Mesothelial cell of epicardium (in vitro differentiated cells): ENCODE measurements at regions not wholly inside any gene's neighbourhood (a gene's known extent, or its start where the extent isn't known, plus 50 kb on each side); places are given as distances from the start of the nearest gene placed in this dataset.

Experiments used
- DNase-seq, 2 experiments: peaks; one replicate each; pipeline ENCODE4 v3.0.0; 2021; ENCODE audit warnings: low spot score in 2 of 2; ENCODE audit not compliant: unreplicated experiment in 2 of 2
- H3K27ac Mint-ChIP-seq: 2 replicates; pipeline ENCODE4 v1.8.0; 2021; ENCODE audit warnings: mixed read lengths
- H3K27me3 Mint-ChIP-seq: 2 replicates; pipeline ENCODE4 v1.8.0; 2021; ENCODE audit warnings: low read depth, mixed read lengths
- H3K36me3 Mint-ChIP-seq: 2 replicates; pipeline ENCODE4 v1.8.0; 2021; ENCODE audit warnings: mixed read lengths
- H3K4me1 Mint-ChIP-seq: 2 replicates; pipeline ENCODE4 v1.8.0; 2021; ENCODE audit warnings: mixed read lengths
- H3K4me3 Mint-ChIP-seq: 2 replicates; pipeline ENCODE4 v1.8.0; 2021; ENCODE audit warnings: mild to moderate bottlenecking, moderate library complexity, mixed read lengths
- H3K9me3 Mint-ChIP-seq: 2 replicates; pipeline ENCODE4 v1.8.0; 2021; ENCODE audit warnings: mixed read lengths
- TF ChIP-seq, protein P1 (sequence below): fragments of 200-600 bp; sonication (generic); IDR thresholded peaks from one replicate; pipeline ENCODE4 v1.5.0; 2021; ENCODE audit warnings: antibody characterized with exemption; ENCODE audit not compliant: unreplicated experiment

DNA sequence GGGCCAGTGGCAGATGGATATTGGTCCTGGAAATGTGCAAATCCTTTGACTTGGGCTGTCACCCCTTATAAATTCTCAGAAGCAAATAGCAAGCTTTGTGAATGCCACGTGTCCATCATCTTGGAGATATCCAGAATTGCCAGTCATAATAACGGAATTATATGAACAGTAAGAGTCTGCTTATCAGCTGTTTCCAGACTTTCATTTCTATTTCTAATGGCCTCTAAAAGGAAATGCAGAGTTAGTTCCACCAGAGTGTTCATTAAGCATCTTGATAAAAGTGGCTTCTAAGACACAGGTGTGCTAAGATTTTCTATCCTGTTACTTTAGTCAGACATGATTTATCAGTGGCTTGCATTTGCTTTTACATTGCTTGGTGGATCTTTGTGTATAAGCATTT, 87.4 kb downstream of the RAMP3 start:
- Mint-ChIP-seq H3K27ac (no peak overlapping the region), H3K4me1 (no peaks in the 10 kb centered on the region), H3K27me3 (peaks cover 59% of the 10 kb centered on the region), H3K9me3 (peaks cover 8% of the 10 kb centered on the region), H3K36me3 (no peaks in the 10 kb centered on the region), H3K4me3 (no peak overlapping the region)
- DNase-seq, result no peak
- TF ChIP-seq, protein P1, sequence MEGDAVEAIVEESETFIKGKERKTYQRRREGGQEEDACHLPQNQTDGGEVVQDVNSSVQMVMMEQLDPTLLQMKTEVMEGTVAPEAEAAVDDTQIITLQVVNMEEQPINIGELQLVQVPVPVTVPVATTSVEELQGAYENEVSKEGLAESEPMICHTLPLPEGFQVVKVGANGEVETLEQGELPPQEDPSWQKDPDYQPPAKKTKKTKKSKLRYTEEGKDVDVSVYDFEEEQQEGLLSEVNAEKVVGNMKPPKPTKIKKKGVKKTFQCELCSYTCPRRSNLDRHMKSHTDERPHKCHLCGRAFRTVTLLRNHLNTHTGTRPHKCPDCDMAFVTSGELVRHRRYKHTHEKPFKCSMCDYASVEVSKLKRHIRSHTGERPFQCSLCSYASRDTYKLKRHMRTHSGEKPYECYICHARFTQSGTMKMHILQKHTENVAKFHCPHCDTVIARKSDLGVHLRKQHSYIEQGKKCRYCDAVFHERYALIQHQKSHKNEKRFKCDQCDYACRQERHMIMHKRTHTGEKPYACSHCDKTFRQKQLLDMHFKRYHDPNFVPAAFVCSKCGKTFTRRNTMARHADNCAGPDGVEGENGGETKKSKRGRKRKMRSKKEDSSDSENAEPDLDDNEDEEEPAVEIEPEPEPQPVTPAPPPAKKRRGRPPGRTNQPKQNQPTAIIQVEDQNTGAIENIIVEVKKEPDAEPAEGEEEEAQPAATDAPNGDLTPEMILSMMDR, result no peak

- Mint-ChIP-seq H3K36me3 (no peaks in the 10 kb centered on the region), H3K4me1 (no peaks in the 10 kb centered on the region), H3K27ac (no peak overlapping the region), H3K27me3 (peaks cover 54% of the 10 kb centered on the region), H3K4me3 (no peak overlapping the region), H3K9me3 (peaks cover 8% of the 10 kb centered on the region)
- TF ChIP-seq, protein P1, result no peak
- no peak for DNase-seq
Measured at GRCh38 chr7:45246339-45246738, 88.7 kb downstream of the RAMP3 start.

DNA sequence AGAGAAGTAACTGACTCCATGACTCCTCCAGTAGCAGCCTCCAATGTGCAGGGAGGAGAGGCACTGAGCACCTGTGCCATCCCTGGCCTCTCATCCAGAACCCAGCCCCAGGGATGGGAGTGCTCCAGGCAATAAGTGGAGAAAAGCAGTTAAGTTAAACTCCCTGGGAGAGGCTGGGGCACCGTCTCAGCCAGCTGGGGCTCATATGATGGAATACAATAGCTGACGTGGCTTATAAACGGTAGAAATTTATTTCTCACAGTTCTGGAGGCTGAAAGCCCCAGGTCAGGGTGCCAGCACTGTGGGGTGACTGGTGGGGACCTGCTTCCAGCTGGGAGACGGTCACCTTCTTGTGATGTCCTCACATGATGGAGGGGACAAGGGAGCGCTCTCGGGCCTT, 94.7 kb downstream of the RAMP3 start:
- TF ChIP-seq, protein P1, result no peak
- DNase-seq, result no peak
- Mint-ChIP-seq H3K4me3 (no peak overlapping the region), H3K9me3 (peaks cover 3% of the 10 kb centered on the region), H3K4me1 (no peaks in the 10 kb centered on the region), H3K27ac (no peak overlapping the region), H3K36me3 (no peaks in the 10 kb centered on the region), H3K27me3 (peaks cover 47% of the 10 kb centered on the region)

- no peaks in the 10 kb centered on the region for H3K36me3 Mint-ChIP-seq
- H3K4me3 Mint-ChIP-seq, result no peak overlapping the region
- H3K4me1 Mint-ChIP-seq, result no peaks in the 10 kb centered on the region
- H3K9me3 Mint-ChIP-seq, result no peaks in the 10 kb centered on the region
- no peak for DNase-seq
- TF ChIP-seq, protein P1, result no peak
- peaks cover 48% of the 10 kb centered on the region for H3K27me3 Mint-ChIP-seq
- no peak overlapping the region for H3K27ac Mint-ChIP-seq
Measured at GRCh38 chr7:45252857-45253256, 95.3 kb downstream of the RAMP3 start.

- Mint-ChIP-seq H3K36me3 (no peaks in the 10 kb centered on the region), H3K27ac (no peak overlapping the region), H3K27me3 (peaks cover 53% of the 10 kb centered on the region), H3K4me3 (no peak overlapping the region), H3K4me1 (no peaks in the 10 kb centered on the region), H3K9me3 (no peaks in the 10 kb centered on the region)
- no peak for DNase-seq
- TF ChIP-seq, protein P1, result no peak
Measured at GRCh38 chr7:45253368-45253767, 95.8 kb downstream of the RAMP3 start.

DNA sequence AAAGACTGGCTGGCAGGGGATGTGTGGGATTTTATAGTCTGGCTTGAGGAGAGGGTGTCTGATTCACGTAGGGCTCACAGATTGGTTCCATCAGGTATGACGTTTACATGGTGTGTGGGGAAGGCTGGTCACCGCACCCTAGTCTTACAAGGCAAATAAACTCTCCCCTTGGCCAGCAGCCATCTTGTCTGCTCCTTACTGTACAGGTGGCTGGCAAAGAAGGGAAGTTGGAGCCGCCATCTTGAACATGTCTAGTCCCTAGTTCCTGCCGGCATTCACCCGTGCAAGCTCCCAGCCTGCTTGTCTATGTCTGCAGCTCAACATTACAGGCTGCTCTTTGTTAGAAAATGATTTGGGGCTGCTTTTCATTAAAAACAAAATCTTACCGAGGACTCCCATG, 97.6 kb downstream of the RAMP3 start:
- H3K9me3 Mint-ChIP-seq, result no peaks in the 10 kb centered on the region
- no peaks in the 10 kb centered on the region for H3K36me3 Mint-ChIP-seq
- no peak for DNase-seq
- H3K27me3 Mint-ChIP-seq, result peaks cover 59% of the 10 kb centered on the region
- TF ChIP-seq, protein P1, result no peak
- H3K27ac Mint-ChIP-seq, result no peak overlapping the region
- H3K4me1 Mint-ChIP-seq, result no peaks in the 10 kb centered on the region
- H3K4me3 Mint-ChIP-seq, result no peak overlapping the region
